LNCaP clone FGC (cell line): ENCODE measurements at regions not wholly inside any gene's neighbourhood (a gene's known extent, or its start where the extent isn't known, plus 50 kb on each side); places are given as distances from the start of the nearest gene placed in this dataset.
A peak's percentile ranks its signal among the peaks of the same experiment; 100 is the strongest.

Experiments
- DNase-seq: peaks from one replicate; pipeline ENCODE4 v3.0.0-alpha.2; 2011; ENCODE audit warnings: low read depth
- H3K4me3 ChIP-seq: 2 replicates; pipeline ENCODE4 v1.5.1; 2011; ENCODE audit warnings: mild to moderate bottlenecking, low read depth, low read length, control low read depth
- TF ChIP-seq, protein P1 (sequence below): IDR thresholded peaks from 2 replicates; pipeline ENCODE4 v1.5.1; 2012; ENCODE audit warnings: mild to moderate bottlenecking; ENCODE audit not compliant: control insufficient read depth, insufficient read depth; ENCODE audit errors: extremely low read depth

GRCh38 chr13:53240401-53241025 lies 211.9 kb downstream of the OLFM4 start:
- no peak for DNase-seq
- H3K4me3 ChIP-seq: no peak overlapping the region
- TF ChIP-seq, protein P1, sequence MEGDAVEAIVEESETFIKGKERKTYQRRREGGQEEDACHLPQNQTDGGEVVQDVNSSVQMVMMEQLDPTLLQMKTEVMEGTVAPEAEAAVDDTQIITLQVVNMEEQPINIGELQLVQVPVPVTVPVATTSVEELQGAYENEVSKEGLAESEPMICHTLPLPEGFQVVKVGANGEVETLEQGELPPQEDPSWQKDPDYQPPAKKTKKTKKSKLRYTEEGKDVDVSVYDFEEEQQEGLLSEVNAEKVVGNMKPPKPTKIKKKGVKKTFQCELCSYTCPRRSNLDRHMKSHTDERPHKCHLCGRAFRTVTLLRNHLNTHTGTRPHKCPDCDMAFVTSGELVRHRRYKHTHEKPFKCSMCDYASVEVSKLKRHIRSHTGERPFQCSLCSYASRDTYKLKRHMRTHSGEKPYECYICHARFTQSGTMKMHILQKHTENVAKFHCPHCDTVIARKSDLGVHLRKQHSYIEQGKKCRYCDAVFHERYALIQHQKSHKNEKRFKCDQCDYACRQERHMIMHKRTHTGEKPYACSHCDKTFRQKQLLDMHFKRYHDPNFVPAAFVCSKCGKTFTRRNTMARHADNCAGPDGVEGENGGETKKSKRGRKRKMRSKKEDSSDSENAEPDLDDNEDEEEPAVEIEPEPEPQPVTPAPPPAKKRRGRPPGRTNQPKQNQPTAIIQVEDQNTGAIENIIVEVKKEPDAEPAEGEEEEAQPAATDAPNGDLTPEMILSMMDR: no peak

DNA sequence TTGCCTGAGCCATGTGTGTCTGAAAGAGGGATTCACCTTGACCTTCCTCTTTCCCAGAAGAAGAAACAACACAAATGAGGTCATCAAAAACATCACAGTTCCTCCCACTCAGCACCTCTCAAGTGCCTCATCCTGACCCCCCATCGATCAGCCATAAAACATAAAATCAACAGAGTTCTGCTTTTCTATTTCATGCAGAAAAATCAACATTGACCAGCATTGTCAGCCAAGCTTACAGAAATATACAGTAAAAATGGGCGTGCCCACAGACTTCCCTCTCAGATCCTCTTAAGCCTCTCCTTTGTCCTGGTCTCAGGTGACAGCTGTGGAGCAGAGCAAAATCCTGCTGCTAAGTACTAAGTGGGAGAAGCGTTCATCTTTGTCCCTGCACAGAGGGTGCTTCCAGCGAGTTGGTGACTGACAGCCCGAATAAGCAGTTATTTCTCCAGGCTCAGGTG lies 213.3 kb downstream of the OLFM4 start:
- TF ChIP-seq, protein P1: no peak
- no peak for DNase-seq

DNA sequence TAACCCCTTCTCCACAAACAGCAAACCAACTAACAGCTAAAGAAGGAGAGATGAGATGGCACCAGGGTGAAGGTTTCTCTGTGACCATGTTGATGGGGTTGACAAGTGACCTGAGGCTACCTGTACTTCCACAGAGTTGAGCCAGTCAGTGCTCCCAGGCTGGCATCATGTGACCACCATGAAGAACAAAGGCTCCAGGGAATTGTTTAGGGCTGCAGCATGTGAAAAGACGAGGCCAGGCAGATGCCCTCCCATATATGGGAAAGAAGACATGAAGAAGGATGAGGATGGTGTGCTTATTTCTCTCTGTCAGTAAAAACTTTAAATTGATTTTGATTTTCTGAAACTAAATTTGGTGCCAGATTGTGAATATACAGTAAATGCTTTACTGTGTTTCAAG lies 220.6 kb downstream of the OLFM4 start:
- TF ChIP-seq, protein P1: no peak
- no peak overlapping the region for H3K4me3 ChIP-seq
- no peak for DNase-seq

More for the DNA sequence above, 213.3 kb downstream of the OLFM4 start:
- H3K4me3 ChIP-seq: no peak overlapping the region

DNA sequence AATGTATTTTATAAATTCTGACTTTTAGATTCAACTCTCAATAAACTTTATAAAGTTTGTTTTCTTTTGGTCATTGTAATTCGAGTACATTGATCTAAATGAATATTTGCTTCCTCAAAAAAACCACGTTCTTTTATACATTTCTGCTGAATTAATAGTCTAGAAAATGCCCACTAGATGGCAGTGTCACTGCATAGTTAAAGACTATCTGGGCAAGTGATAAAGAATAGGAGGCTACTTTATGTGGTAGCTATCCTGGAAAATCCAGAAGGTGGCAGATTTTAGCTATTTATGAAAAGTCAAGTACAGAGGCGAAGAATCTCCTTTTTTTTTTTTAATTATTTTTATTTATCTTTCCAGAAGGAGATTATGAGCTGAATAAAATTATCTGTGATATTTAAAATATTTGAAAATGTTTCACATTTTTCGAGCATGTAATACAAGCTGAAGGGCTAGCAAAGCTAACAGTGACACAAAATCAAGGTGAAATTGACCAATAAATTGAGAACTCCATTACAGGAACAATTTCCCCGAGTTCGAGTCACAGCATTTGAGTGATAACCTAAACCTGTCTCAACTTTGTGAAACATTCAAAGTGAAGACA lies 221.8 kb downstream of the OLFM4 start:
- DNase-seq: peak; percentile 56
- no peak overlapping the region for H3K4me3 ChIP-seq
- TF ChIP-seq, protein P1: peak; percentile 70

GRCh38 chr13:53250977-53251376 lies 222.4 kb downstream of the OLFM4 start:
- no peak for DNase-seq
- TF ChIP-seq, protein P1: no peak
- no peak overlapping the region for H3K4me3 ChIP-seq

DNA sequence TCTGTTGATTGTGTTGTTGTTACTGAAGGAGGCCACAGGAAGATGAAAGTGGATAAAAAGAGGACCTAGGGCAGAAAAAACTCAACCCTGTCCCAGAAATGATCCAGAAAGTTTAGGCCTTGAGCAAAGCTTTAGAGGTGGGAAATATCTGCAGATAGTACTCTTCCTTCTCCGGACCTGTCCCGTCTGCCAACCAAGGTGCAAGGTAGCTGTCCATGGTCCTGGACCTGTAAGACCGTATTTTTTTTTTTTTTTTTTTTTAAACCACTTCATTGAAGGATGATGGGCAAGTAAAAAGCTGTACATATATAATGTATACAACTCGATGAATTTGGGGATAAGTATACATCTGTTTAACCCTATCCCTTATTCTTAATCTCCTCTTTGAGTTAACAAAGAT lies 225.9 kb downstream of the OLFM4 start:
- peak; percentile 6 for DNase-seq
- no peak overlapping the region for H3K4me3 ChIP-seq
- TF ChIP-seq, protein P1: no peak
